ENCODE measurements at regions not wholly inside any gene's neighbourhood (a gene's known extent, or its start where the extent isn't known, plus 50 kb on each side); places are given as distances from the start of the nearest gene placed in this dataset.

- Histone ChIP-seq H3K27me3 (no peaks in the 10 kb centered on the region), H3K4me3 (no peak overlapping the region), H3K27ac (no peak overlapping the region), H3K9me3 (no peaks in the 10 kb centered on the region), H3K36me3 (no peaks in the 10 kb centered on the region), H3K4me1 (no peaks in the 10 kb centered on the region)
- intact Hi-C loops (cut with DNase I; ENCODE audit: low total_unique reads) = no loop called here
- DNase-seq = no peak
- TF ChIP-seq POLR2A (IDR thresholded peaks at IDR 0.05) = no peak
- TF ChIP-seq CTCF (IDR thresholded peaks at IDR 0.05) = no peak
Observed at GRCh38 chr2:65869296-65869695, 436.9 kb upstream of the SPRED2 start.

GRCh38 chr2:65868177-65868576 lies 435.8 kb upstream of the SPRED2 start:
- no peaks in the 10 kb centered on the region for H3K9me3 ChIP-seq
- no peak for TF ChIP-seq POLR2A (IDR thresholded peaks at IDR 0.05)
- no peak for TF ChIP-seq CTCF (IDR thresholded peaks at IDR 0.05)
- intact Hi-C loops (cut with DNase I; ENCODE audit: low total_unique reads) = no loop called here
- H3K27ac ChIP-seq = no peak overlapping the region
- H3K27me3 ChIP-seq = no peaks in the 10 kb centered on the region
- DNase-seq = no peak
- H3K36me3 ChIP-seq = no peaks in the 10 kb centered on the region
- no peaks in the 10 kb centered on the region for H3K4me1 ChIP-seq
- no peak overlapping the region for H3K4me3 ChIP-seq

- Histone ChIP-seq H3K27me3 (no peaks in the 10 kb centered on the region), H3K36me3 (no peaks in the 10 kb centered on the region), H3K27ac (no peak overlapping the region), H3K4me1 (no peaks in the 10 kb centered on the region), H3K9me3 (no peaks in the 10 kb centered on the region), H3K4me3 (no peak overlapping the region)
- intact Hi-C loops (cut with DNase I; ENCODE audit: low total_unique reads) = no loop called here
- DNase-seq = no peak
- no peak for TF ChIP-seq POLR2A (IDR thresholded peaks at IDR 0.05)
- no peak for TF ChIP-seq CTCF (IDR thresholded peaks at IDR 0.05)
Observed at GRCh38 chr2:65867446-65867845, 435.0 kb upstream of the SPRED2 start.

GRCh38 chr2:65866148-65866547 lies 433.7 kb upstream of the SPRED2 start:
- no peaks in the 10 kb centered on the region for H3K27me3 ChIP-seq
- no peak overlapping the region for H3K27ac ChIP-seq
- no peaks in the 10 kb centered on the region for H3K4me1 ChIP-seq
- no peak for DNase-seq
- H3K4me3 ChIP-seq = no peak overlapping the region
- intact Hi-C loops (cut with DNase I; ENCODE audit: low total_unique reads) = no loop called here
- no peaks in the 10 kb centered on the region for H3K9me3 ChIP-seq
- TF ChIP-seq POLR2A (IDR thresholded peaks at IDR 0.05) (no peak), CTCF (IDR thresholded peaks at IDR 0.05) (no peak)
- H3K36me3 ChIP-seq = no peaks in the 10 kb centered on the region

- TF ChIP-seq POLR2A (IDR thresholded peaks at IDR 0.05) (no peak), CTCF (IDR thresholded peaks at IDR 0.05) (no peak)
Observed at GRCh38 chr2:65864619-65865018, 432.2 kb upstream of the SPRED2 start.

More at GRCh38 chr2:65864619-65865018, 432.2 kb upstream of the SPRED2 start:
- H3K27me3 ChIP-seq = no peaks in the 10 kb centered on the region
- H3K36me3 ChIP-seq = no peaks in the 10 kb centered on the region
- H3K9me3 ChIP-seq = no peaks in the 10 kb centered on the region
- no peak overlapping the region for H3K4me3 ChIP-seq
- no peak overlapping the region for H3K27ac ChIP-seq
- intact Hi-C loops (cut with DNase I; ENCODE audit: low total_unique reads) = no loop called here
- no peaks in the 10 kb centered on the region for H3K4me1 ChIP-seq
- no peak for DNase-seq
